SK-N-SH (cell line): ENCODE measurements at regions not wholly inside any gene's neighbourhood (a gene's known extent, or its start where the extent isn't known, plus 50 kb on each side); places are given as distances from the start of the nearest gene placed in this dataset.

Experiments
- TF ChIP-seq, protein P1 (sequence below): fragments of 200-600 bp; sonication (generic); IDR thresholded peaks from 2 replicates; pipeline ENCODE4 v1.6.1; 2017; ENCODE audit warnings: antibody characterized with exemption, mild to moderate bottlenecking, moderate library complexity
- TF ChIP-seq, protein P2 (sequence below): IDR thresholded peaks from 2 replicates; pipeline ENCODE4; 2012

DNA sequence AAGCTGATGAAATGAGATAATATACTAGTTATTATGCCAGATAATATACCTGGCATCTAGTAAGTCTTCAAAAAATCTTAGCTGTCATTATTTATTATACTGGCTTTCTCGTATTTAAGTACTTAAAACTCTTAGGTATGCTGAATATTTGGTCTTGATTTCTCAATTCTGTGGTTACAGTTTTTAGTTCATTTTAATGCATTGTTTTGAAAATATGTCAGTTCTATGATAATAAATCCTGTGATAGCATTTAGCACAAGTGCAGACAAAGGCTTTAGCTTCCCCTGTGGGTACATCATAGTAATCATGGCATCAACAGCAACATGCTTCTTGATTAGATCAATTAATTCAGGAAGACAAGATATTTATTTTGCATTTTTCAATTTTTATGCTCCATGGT lies 133.0 kb downstream of the SMC2 start:
- TF ChIP-seq, protein P1, sequence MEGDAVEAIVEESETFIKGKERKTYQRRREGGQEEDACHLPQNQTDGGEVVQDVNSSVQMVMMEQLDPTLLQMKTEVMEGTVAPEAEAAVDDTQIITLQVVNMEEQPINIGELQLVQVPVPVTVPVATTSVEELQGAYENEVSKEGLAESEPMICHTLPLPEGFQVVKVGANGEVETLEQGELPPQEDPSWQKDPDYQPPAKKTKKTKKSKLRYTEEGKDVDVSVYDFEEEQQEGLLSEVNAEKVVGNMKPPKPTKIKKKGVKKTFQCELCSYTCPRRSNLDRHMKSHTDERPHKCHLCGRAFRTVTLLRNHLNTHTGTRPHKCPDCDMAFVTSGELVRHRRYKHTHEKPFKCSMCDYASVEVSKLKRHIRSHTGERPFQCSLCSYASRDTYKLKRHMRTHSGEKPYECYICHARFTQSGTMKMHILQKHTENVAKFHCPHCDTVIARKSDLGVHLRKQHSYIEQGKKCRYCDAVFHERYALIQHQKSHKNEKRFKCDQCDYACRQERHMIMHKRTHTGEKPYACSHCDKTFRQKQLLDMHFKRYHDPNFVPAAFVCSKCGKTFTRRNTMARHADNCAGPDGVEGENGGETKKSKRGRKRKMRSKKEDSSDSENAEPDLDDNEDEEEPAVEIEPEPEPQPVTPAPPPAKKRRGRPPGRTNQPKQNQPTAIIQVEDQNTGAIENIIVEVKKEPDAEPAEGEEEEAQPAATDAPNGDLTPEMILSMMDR: no peak
- TF ChIP-seq, protein P2, sequence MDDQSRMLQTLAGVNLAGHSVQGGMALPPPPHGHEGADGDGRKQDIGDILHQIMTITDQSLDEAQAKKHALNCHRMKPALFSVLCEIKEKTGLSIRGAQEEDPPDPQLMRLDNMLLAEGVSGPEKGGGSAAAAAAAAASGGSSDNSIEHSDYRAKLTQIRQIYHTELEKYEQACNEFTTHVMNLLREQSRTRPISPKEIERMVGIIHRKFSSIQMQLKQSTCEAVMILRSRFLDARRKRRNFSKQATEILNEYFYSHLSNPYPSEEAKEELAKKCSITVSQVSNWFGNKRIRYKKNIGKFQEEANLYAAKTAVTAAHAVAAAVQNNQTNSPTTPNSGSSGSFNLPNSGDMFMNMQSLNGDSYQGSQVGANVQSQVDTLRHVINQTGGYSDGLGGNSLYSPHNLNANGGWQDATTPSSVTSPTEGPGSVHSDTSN: peak; percentile 31
